CD4-positive, alpha-beta T cell treated with Interleukin-21 for 1 hour (primary cell): ENCODE measurements at regions not wholly inside any gene's neighbourhood (a gene's known extent, or its start where the extent isn't known, plus 50 kb on each side); places are given as distances from the start of the nearest gene placed in this dataset.
A peak's percentile ranks its signal among the peaks of the same experiment; 100 is the strongest.
"Not testable (repeated sequence)": the region's sequence is repeated elsewhere in the genome, so short reads cannot be mapped to it uniquely, and the experiment has no call there.

Experiments
- DNase-seq: peaks from one replicate; pipeline ENCODE4 v3.0.0-alpha.2; 2020

DNA sequence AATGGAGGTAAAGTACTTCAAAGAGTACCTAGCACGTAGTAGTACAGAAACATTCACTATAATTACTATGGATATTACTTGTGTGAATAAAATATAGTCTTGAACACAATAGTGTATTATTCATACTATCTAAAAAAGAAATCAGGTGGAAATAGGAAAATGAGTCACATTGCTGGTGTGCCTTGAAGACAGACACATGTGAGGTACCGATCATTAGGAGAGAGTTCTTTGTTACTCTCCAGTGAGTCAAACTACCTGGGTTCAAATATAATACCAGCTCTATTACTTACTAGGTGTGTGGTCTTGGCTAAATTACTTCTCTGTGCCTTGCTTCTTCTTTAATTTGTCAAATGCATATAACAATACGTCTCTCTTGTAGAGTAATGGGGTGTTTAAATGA lies 50.8 kb upstream of the BEND6 start:
- no peak for DNase-seq

DNA sequence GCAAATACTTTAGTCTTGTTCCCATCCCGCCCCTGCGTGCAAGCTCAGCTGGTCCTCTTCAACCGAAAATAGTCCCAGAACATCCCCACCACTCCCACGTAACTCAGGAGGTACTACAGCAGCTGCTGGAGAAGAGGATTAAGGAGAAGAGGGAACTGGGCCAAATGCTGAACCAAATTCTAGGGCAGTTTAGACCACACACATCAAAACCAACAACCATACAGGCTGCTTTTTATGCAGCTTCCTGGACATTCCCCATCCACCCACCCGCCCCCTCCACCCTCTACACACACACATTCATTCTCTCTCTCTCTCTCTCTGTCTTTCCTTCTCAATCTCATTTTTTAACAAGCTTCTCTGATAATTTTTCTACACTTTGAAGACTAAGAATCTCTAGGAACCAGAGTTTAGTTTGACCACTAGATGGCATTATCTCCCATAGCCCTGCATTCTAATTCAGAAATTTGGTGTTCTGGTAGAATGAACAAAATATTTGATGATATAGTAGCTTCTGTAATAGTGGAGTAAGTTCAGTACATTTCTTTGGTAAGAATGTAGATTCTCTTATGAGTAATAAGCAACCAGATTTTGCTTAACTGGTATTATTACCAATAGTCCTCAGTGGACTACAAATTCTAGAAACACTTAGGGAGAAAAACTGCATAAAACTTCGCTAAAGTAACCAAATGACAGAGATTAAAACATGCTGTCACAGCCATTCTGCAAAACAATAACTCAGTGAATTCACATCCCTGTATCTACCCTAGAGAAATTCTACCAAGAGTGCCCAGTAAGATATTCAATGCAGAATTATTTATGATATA lies 52.1 kb upstream of the BEND6 start:
- DNase-seq, result peak; percentile 40

DNA sequence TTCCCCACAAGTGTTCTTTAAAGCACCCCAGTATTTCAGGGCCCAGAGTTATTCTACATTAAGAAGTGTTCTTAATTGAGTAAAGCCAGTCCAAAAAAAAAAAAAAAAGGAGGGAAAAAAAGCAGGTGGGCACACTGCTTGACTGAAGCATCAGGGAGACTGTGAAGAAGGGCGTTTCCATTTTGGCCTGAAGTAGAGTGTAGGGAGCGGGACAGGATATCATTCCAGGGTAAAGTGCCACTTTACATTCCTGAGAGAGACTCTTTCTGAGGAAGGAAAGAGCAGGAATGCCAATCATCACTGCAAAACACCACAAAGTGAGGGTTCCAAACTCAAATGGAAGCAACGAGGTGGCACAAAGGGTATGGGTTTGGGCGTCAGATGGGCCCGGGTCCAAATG lies 54.1 kb upstream of the BEND6 start:
- DNase-seq, result no peak

DNA sequence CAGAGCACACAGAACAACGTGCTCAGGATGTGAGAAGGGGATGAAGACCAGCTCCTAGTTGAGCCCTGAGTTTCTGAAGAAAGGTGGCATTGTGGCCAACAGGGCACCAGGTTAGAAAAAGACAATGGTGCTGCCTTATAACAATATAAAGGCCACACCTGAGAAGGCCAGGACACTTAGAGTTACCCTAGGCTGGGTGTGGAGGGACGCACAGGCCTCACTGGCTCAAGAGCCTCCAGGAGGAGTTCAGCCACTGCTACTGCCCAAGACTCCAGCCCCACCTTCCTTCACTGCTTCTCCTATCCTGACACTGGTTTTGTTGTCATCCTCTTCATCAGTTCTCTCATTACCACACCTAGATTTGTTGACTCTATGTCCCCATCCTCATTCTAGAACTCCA lies 55.2 kb upstream of the BEND6 start:
- DNase-seq, result no peak

DNA sequence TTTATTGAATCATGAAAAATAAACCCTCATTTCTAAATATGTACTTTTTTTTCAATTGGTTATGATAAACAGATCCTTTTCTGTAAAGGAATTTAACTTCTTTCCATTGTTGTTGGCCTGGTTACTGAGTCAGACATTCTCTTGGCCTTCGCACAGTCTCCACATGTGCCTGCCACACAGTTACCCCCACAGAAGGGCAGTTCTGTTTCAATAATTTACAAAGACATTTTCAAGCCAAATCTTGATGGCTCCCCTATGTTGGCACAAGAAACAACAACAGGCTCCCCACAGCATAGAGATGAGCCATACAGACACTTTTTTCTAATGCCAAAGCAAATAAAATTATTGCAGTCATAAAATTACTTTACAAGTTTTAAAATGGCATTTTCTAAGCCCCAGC lies 55.6 kb upstream of the BEND6 start:
- DNase-seq, result no peak

DNA sequence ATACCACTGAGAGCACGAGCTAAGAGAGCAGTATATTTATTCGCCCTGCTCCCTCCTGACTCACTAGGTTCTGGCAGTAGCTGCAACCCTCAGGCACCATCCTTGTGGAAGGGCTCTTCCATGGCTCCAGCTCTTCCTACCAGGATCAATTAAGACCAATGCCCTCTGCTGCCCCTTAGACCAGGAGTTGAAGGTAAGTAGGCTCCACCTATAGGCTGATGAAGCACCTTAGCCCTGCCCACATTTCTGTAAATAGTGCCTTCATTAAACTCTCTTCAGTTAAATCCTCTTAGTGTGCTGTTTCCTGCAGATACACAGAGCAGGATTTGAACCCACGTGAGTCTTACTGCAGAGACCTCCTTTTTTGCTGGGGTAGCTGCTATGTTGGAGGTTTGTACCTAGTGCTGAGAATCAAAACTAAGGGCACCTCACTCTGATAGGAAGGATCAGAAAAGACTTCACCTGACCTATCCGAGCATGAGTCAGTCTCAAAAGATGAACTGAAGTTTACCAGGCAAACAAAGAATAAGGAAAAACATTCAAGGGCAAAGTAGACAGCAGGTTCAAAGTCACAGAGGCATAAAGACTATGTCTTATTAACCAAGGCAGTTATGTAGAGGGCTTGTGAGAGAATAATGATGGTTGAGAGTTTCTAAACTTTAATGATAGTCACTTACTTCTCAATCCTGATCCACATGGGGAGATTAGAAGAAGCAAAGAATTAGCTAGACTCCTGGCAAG lies 56.9 kb upstream of the BEND6 start:
- no peak for DNase-seq

DNA sequence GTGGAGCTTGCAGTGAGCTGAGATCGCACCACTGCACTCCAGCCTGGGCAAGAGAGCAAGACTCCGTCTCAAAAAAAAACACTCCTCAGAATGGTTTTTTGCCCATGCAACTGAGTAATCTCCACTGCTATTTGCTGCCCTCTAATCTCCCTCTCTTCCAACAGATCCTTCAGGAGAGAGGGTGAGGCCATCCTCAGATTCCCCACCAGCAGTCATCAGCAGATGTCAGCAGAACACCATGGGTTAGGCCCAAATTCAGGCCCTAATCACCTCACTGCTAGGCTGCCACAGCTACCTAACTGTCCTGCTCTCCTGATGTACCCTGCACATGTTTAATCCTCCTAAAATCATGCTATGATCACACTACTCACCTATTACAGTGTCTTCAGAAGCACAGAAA lies 63.2 kb upstream of the BEND6 start:
- DNase-seq, result no peak

DNA sequence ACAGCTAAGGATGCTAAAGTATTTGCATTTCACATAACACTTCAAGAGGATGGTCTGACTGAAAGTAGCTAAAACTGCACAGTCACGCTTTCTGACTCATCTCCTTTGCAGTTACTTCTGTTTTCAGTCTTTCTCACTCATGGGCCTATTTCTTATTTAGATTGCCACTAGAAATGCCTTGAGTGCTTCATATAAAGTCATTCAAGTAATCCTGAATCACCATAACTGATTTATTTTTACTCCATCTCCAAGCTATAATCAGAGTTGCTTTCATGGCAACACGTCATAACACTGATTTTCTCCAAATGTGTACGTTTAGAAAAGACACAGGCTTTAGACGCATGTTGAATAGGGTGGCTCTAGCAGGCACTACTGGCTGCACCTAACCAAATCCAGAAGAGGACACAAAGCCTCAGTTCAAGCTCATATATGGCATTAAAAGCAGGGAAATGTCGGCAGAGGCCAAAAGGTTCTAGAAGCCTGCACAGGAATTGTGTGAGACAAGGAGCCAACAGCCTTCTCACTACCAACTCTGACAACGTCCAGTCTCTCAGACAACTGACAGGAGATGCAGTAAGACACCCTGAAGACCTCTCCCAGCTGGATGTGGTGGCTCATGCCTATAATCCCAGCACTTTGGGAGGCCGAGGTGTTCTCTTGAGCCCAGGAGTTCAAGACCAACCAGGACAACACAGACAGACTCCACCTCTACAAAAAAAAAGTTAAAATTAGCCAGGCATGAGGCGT lies 64.1 kb upstream of the BEND6 start:
- DNase-seq, result no peak

DNA sequence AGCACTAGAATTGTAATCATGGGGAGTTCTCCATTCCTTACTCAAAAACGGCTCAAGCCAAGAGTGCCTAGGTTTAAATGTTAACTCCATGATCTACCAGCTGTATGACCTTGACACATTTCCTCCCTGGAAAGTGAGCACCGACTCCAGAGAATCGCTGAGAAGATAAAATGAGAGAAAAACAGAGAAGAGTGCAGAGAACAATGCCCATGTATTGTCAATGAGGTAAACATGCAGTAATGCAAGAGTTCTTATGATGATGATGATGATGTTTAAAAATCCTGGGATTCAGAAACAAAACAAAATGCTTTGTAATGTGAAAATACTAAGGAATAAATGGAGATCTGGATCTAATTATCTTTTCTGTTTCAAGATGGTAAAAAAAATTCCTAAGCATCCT lies 64.8 kb upstream of the BEND6 start:
- DNase-seq, result no peak

DNA sequence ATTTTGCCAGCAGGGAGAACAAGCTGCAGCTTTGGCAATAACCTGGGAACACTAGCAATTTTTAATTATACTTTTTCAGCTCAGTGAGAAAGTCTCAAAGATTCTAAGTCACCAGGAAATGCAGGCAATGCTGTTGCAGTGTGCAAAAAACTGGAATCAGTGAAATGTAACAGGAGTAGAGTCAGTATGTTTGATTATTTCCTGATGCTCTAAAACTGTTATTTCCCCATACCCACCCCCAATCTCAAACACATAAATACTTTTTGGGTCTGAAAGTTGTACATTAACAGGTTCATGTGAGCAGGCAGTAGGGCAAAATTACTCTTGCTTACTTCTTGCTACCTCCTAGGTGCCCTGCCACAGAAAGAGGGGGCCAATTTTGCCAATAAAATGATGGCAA lies 65.4 kb upstream of the BEND6 start:
- DNase-seq, result no peak

DNA sequence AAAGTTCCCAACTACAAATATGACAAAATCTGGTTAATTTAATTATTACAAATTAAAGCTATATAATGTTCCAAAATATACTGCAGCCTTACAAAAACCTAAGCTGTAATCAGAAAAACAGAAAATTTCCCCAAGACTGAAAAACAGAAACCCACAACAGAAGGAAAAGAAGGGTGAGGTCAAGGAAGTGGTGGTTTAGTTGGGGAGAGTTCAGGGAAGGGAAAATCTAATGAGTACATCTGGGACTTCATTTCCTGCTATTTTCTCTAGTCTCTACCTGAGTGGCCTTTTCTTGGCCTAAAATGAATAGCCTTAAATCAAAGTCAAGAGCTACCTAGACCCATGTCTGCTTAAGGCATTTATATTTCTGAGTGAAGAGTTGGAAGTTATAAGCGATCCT lies 66.2 kb upstream of the BEND6 start:
- DNase-seq, result no peak

DNA sequence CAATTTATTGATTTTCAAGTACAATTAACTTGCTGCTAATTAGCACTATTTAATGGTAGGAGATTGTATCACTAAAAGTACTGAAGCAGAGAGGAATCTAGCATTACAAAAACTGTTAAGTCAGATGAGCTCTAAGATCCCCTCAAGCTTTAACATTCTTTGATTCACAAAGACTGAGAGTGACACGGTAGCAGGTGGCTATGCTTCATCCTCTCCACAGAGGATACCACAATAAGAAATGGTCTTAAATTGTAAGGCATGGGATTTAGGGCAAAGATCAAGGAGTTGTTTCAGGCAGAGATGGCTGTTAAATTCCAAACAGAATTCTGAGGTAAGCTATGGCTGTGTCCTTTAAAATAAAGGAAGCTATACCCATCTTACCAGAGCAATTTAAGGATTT lies 67.8 kb upstream of the BEND6 start:
- no peak for DNase-seq

DNA sequence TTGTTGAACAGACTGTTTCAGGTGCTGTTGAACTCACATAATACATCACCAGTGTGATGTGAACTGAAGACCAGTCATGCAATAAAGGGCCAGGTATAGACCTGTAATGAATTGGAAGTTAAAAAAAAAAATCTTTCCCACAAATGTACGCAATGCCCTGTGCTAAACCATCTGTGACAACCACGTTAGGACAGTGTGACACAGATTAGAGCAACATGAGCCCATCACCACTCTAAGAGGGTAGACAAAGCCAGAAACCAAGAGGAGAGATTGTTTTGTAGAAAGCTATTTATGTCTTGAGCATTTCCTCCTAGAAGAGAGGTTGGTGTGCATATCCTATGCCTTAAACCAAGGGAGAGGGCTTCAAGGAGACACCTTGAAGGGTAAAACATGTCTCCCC lies 77.0 kb upstream of the BEND6 start:
- no peak for DNase-seq

DNA sequence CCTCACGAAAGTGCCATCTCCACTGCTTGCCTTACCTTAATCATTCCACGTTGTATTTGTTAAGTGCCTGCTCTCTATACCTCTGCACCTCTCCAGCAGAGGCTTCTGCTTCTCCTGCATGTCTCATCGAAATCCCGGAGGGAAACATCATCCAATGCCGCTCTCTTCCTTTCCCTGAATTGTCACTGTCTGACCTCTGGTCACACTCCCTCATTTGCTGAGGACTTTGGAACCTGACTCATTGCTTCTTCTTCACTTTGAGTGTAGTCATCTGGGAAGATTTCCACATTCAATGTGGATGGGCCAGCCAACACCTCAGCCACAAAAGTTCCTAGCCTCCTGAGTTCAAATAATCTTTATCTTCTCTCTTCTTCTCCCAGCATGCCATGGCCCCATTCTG lies 78.9 kb upstream of the BEND6 start:
- DNase-seq, result no peak

DNA sequence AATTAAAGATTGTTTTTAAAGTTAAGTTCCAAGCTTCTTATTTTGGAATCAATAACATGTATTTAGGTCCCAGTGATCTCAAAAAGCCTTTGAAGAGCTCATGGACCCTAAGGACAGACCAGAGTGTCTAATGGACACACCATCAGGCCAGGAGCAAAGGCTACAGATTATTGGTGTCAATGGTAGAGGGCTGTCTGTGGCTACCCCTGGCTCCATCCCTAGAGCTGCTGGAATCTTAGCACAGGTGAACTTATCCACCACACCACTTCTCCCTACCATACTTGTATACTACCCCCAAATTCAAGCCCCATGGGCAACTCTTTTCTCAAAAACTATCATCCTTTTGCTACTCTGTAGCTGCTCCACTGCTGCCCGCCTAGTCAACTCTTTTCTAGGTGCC lies 79.4 kb upstream of the BEND6 start:
- no peak for DNase-seq

DNA sequence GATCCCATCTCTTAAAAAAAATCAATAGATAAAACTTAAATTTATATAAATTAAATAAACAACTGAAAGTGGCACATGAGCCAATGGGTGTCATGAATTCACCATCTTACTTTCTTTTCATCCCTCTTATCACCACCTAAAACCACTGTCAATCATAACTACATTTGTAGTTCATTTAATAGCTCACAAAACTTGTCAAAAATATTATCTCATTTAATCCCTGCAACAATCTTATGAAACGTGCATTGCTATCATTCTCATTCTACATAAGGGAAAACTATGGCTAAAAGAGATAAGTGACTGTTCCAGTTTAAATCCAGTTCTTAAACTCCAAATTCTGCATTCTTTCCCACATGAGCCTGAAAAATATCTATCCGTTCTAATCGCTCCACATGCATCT lies 80.6 kb upstream of the BEND6 start:
- no peak for DNase-seq

DNA sequence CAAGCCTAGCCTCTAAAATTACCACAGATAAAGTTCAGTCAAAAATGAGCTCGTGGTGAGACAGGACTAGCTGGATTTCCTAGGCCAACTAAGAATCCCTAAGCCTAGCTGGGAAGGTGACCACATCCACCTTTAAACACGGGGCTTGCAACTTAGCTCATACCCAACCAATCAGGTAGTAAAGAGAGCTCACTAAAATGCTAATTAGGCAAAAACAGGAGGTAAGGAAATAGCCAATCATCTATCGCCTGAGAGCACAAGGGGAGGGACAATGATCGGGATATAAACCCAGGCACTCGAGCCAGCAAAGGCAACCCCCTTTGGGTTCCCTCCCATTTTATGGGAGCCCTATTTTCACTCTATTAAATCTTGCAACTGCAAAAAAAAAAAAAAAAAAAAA lies 84.9 kb upstream of the BEND6 start:
- not testable (repeated sequence) for DNase-seq

DNA sequence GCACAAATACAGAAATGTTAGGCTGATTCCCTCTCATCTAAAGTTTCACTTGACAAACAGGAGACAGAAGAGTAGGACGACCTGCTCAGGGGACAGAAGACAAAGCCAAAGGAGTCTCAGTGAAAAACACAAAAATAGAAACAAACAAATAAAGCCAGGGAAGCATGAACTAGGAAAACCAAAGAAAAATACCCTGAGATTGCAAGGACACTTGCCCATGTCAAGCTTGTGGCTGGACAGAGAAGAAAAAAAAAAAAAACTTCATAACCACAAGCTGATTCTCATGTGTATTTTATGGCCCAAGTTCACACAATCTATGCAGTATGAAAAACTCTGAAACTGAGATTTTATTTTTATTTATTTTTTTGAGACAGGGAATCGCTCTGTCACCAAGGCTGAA lies 85.6 kb upstream of the BEND6 start:
- no peak for DNase-seq

DNA sequence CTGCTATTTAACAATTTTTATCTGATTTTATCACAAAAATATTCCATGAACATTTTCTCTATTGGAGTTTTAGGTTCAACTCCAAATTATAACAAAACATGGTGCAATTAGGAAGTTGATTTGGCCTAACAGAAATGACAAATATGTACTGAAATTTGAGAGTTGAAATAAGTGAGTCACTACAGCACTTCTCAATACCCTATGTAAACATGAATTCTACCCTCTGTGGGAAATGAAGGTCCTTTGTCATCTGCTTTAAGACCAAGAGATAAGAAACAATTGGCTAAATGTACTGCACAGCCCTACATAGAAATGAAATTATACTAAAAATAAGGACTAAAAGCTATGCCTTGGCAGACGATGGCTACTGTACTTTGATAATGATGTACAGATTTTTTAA lies 86.2 kb upstream of the BEND6 start:
- DNase-seq, result no peak

DNA sequence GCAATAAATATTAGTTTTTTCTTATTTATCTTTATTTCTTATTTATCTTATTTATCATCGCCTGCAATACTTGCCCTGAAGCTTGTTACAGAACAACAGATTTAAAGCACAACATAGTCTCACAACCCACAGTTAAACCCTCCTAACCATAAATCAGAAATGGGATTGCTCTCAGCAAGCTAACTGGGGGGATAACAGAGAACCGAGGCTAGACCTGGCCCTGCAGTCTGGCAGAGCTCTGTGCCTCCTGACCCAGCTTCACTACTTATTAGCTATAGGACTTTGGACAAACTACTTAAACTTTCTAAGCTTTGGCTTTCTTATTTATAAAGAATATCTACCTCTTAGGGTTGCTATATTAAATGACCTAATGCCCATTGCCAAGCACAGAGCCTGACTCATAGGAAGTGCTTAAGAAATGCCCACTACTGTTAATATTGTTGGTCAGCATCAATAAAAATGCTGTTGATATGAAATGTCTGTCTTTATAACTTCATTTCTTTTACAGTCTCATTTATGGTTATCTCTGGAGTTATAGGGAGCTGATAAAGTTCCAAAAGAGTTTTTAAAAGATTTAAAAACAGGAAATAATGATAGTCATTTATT lies 87.9 kb upstream of the BEND6 start:
- no peak for DNase-seq

DNA sequence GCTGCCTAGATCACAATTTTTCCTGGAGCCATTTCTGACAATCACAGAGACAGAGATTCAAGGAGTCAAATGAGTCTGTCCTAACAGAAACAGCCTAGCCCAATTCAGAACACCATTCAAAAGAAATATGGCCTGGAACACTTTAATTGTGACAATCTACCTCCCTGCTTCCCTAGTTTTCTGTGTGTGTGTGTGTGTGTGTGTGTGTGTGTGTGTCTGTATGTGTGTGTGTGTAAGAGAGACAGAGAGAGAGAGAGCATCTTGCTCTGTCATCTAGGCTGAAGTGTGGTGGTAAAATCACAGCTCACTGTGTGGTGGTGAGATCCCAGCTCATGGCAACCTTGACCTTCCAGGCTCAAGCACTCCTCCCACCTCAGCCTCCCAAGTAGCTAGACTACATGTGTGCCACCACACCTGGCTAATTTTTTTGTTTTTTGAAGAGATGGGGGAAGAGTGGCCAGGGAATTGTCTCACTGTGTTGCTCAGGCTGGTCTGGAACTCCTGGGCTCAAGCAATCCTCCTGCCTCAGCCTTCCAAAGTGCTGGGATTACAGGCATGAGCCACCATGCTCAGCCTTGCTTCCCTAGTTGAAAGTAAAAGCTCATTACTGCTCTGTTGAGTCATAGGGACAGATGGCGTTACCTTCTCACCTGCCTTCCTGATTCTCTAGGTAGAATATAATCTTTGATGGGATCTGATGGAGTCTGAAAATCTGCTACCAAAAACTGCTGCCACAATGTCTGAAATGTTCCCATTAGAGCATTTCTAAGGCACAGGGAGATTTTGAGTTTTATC lies 89.6 kb upstream of the BEND6 start:
- no peak for DNase-seq

DNA sequence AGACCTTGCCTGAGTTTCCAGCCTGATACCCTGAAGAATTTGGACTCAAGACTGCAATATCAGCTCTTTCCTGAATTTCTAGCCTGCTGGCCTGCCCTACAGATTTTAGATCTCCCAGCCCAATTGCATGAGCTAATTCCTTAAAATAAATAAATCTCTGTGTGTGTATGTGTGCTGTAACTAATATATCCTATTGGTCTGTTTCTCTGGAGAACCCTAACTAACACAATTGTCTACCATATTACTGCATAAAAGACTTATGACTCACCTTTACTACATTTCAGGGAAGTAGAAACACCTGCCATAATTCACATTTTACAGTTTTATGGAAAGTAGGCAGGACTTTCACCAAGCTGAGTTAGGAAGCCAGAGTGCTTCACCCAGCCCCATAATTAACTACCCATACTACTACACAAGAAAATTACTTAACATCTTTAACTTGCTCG lies 90.7 kb upstream of the BEND6 start:
- no peak for DNase-seq

DNA sequence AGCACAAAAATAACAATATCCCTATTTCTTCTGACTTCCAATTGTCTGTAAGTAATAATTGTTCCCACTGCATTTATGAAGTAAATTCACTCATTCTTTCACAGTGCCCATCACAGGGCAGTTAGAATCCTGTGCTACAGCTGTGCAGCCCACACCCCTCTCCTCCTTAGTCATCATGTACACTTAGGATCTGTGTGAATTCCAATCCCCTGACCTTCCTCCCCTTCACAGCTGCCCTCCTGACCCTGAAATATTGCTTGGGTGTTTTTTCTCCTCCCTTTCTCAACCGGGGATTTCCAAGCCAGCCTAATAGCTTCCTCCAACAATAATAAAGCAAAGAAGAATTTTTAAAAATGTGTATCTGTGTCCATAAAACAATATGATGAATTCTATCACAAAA lies 91.5 kb upstream of the BEND6 start:
- no peak for DNase-seq
